ENCODE measurements at regions not wholly inside any gene's neighbourhood (a gene's known extent, or its start where the extent isn't known, plus 50 kb on each side); places are given as distances from the start of the nearest gene placed in this dataset.

DNA sequence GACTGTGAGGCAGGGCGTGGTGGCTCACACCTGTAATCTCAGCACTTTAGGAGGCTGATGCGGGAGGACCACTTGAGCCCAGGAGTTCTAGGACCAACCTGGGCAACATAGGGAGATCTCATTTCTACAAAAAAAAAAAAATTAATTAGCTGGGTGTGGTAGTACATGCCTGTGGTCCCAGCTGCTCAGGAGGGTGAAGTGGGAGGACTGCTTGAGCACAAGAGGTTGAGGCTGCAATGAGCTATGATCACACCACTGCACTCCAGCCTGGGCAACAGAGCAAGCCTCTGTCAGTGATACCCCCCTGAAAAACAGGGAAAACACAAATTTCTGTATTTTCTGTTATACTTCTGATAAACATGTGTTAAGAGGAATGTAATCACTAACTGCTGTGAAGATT is 57.8 kb upstream of the ARHGAP32 start:
- H3K4me1 ChIP-seq (ENCODE audit: control insufficient read depth, insufficient read depth, low read length) = peaks cover 52% of the 10 kb centered on the region

DNA sequence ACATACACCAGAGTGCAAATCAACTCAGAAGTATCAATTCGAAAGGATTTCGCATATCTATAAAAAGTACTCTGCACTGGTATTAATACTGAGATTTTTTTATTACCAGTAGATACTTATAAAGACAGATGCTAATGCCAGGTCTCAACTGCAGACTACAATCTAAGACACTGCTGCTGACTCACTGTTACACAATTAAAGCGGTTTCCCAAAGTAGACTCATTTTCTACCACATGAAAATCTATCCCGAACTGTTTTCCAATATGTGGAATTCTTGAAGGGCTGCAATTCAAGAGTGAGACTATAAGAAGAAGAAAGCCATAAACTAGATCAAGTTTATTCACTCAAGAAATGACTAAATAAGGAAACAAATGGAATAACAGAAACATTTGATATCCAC is 57.2 kb upstream of the ARHGAP32 start:
- peaks cover 50% of the 10 kb centered on the region for H3K4me1 ChIP-seq (ENCODE audit: control insufficient read depth, insufficient read depth, low read length)
- no TSS peak for BruUV-seq (replicated peaks)
- H3K9me3 ChIP-seq (ENCODE audit: control insufficient read depth, insufficient read depth, low read depth, low read length) = no peaks in the 10 kb centered on the region
- 0 out of 2 replicates have a peak, but pooled peaks have one; percentile 5 for ATAC-seq
- no peaks in the 10 kb centered on the region for H3K27me3 ChIP-seq (ENCODE audit: control insufficient read depth, insufficient read depth, low read length)
- H3K4me3 ChIP-seq (ENCODE audit: low read depth in 2 of 2, low read length in 2 of 2) = no peak overlapping the region
- in situ Hi-C loops (cut with HindIII; ENCODE audit: low pct_unique_long_range_greater_than_20kb, low sequenced_read_pairs) = no loop called here
- H3K36me3 ChIP-seq (ENCODE audit: control insufficient read depth, insufficient read depth, low read length) = no peaks in the 10 kb centered on the region
- no peak for DNase-seq (ENCODE audit: low read depth, low spot score)
- H3K27ac ChIP-seq (ENCODE audit: low read length) = peak overlapping the region; percentile 7; the same call in 1 of the 2 replicates
- CTCF ChIA-PET = no interaction called here
- TF ChIP-seq, protein P1, sequence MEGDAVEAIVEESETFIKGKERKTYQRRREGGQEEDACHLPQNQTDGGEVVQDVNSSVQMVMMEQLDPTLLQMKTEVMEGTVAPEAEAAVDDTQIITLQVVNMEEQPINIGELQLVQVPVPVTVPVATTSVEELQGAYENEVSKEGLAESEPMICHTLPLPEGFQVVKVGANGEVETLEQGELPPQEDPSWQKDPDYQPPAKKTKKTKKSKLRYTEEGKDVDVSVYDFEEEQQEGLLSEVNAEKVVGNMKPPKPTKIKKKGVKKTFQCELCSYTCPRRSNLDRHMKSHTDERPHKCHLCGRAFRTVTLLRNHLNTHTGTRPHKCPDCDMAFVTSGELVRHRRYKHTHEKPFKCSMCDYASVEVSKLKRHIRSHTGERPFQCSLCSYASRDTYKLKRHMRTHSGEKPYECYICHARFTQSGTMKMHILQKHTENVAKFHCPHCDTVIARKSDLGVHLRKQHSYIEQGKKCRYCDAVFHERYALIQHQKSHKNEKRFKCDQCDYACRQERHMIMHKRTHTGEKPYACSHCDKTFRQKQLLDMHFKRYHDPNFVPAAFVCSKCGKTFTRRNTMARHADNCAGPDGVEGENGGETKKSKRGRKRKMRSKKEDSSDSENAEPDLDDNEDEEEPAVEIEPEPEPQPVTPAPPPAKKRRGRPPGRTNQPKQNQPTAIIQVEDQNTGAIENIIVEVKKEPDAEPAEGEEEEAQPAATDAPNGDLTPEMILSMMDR (IDR thresholded peaks at IDR 0.05) = no peak
- no peak for TF ChIP-seq TCF7L2 (IDR thresholded peaks at IDR 0.05; ENCODE audit: low read depth, low read length)
- no peak for TF ChIP-seq POLR2AphosphoS5 (IDR thresholded peaks at IDR 0.05; ENCODE audit: low read depth, low read length)
- TF ChIP-seq SIN3A (IDR thresholded peaks at IDR 0.05; ENCODE audit: borderline replicate concordance, insufficient read depth, low read depth, low read length) = no peak
- TF ChIP-seq, protein P2, sequence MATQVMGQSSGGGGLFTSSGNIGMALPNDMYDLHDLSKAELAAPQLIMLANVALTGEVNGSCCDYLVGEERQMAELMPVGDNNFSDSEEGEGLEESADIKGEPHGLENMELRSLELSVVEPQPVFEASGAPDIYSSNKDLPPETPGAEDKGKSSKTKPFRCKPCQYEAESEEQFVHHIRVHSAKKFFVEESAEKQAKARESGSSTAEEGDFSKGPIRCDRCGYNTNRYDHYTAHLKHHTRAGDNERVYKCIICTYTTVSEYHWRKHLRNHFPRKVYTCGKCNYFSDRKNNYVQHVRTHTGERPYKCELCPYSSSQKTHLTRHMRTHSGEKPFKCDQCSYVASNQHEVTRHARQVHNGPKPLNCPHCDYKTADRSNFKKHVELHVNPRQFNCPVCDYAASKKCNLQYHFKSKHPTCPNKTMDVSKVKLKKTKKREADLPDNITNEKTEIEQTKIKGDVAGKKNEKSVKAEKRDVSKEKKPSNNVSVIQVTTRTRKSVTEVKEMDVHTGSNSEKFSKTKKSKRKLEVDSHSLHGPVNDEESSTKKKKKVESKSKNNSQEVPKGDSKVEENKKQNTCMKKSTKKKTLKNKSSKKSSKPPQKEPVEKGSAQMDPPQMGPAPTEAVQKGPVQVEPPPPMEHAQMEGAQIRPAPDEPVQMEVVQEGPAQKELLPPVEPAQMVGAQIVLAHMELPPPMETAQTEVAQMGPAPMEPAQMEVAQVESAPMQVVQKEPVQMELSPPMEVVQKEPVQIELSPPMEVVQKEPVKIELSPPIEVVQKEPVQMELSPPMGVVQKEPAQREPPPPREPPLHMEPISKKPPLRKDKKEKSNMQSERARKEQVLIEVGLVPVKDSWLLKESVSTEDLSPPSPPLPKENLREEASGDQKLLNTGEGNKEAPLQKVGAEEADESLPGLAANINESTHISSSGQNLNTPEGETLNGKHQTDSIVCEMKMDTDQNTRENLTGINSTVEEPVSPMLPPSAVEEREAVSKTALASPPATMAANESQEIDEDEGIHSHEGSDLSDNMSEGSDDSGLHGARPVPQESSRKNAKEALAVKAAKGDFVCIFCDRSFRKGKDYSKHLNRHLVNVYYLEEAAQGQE (IDR thresholded peaks at IDR 0.05; ENCODE audit: insufficient read depth in 1 of 2, low read depth in 2 of 2, low read length in 1 of 2) = no peak
- intact Hi-C loops (cut with micrococcal nuclease; ENCODE audit: unreplicated experiment) = no loop called here
- POLR2A ChIA-PET = no interaction called here

More for the DNA sequence above, 57.8 kb upstream of the ARHGAP32 start:
- BruUV-seq (replicated peaks) = no TSS peak
- ATAC-seq (peak; percentile 65; the same call in 1 of the 2 replicates), DNase-seq (ENCODE audit: low read depth, low spot score) (no peak)
- no peaks in the 10 kb centered on the region for H3K27me3 ChIP-seq (ENCODE audit: control insufficient read depth, insufficient read depth, low read length)
- intact Hi-C loops (cut with micrococcal nuclease; ENCODE audit: unreplicated experiment) = no loop called here
- POLR2A ChIA-PET = no interaction called here
- H3K9me3 ChIP-seq (ENCODE audit: control insufficient read depth, insufficient read depth, low read depth, low read length) = no peaks in the 10 kb centered on the region
- H3K4me3 ChIP-seq (ENCODE audit: low read depth in 2 of 2, low read length in 2 of 2) = no peak overlapping the region
- TF ChIP-seq, protein P2 (IDR thresholded peaks at IDR 0.05; ENCODE audit: insufficient read depth in 1 of 2, low read depth in 2 of 2, low read length in 1 of 2) = no peak
- TF ChIP-seq TCF7L2 (IDR thresholded peaks at IDR 0.05; ENCODE audit: low read depth, low read length) = no peak
- TF ChIP-seq, protein P1 (IDR thresholded peaks at IDR 0.05) = no peak
- no peak for TF ChIP-seq SIN3A (IDR thresholded peaks at IDR 0.05; ENCODE audit: borderline replicate concordance, insufficient read depth, low read depth, low read length)
- no peak for TF ChIP-seq POLR2AphosphoS5 (IDR thresholded peaks at IDR 0.05; ENCODE audit: low read depth, low read length)
- CTCF ChIA-PET = no interaction called here
- H3K36me3 ChIP-seq (ENCODE audit: control insufficient read depth, insufficient read depth, low read length) = no peaks in the 10 kb centered on the region
- in situ Hi-C loops (cut with HindIII; ENCODE audit: low pct_unique_long_range_greater_than_20kb, low sequenced_read_pairs) = no loop called here
- peak overlapping the region; percentile 7; the same call in 1 of the 2 replicates for H3K27ac ChIP-seq (ENCODE audit: low read length)
